ENCODE measurements at regions not wholly inside any gene's neighbourhood (a gene's known extent, or its start where the extent isn't known, plus 50 kb on each side); places are given as distances from the start of the nearest gene placed in this dataset.
A peak's percentile ranks its signal among the peaks of the same experiment; 100 is the strongest.
"Not testable (repeated sequence)": the region's sequence is repeated elsewhere in the genome, so short reads cannot be mapped to it uniquely, and the experiment has no call there.

GRCh38 chr1:98181036-98181764 lies 260.4 kb upstream of the DPYD start:
- DNase-seq = no peak

- DNase-seq = no peak
These were observed 258.4 kb upstream of the DPYD start for GRCh38 chr1:98179151-98179773.

GRCh38 chr1:98177751-98178150 lies 256.9 kb upstream of the DPYD start:
- no peak for DNase-seq

- DNase-seq = no peak
These were observed 256.1 kb upstream of the DPYD start for GRCh38 chr1:98176936-98177335.

GRCh38 chr1:98176414-98176813 lies 255.6 kb upstream of the DPYD start:
- DNase-seq = no peak

GRCh38 chr1:98172578-98172977 lies 251.7 kb upstream of the DPYD start:
- DNase-seq = no peak

- no peak for DNase-seq
These were observed 251.2 kb upstream of the DPYD start for GRCh38 chr1:98172022-98172421.

GRCh38 chr1:98164509-98164908 lies 243.7 kb upstream of the DPYD start:
- DNase-seq = no peak

- no peak for DNase-seq
These were observed 236.9 kb upstream of the DPYD start for GRCh38 chr1:98157524-98158313.

GRCh38 chr1:98147280-98147679 lies 226.4 kb upstream of the DPYD start:
- no peak for DNase-seq

- no peak for DNase-seq
These were observed 224.8 kb upstream of the DPYD start for GRCh38 chr1:98145655-98146054.

GRCh38 chr1:98143403-98143802 lies 222.6 kb upstream of the DPYD start:
- DNase-seq = no peak

GRCh38 chr1:98133131-98133530 lies 212.3 kb upstream of the DPYD start:
- no peak for DNase-seq

GRCh38 chr1:98130408-98130807 lies 209.6 kb upstream of the DPYD start:
- DNase-seq = no peak

- DNase-seq = no peak
These were observed 208.7 kb upstream of the DPYD start for GRCh38 chr1:98129491-98129890.

- DNase-seq = no peak
These were observed 205.9 kb upstream of the DPYD start for GRCh38 chr1:98126740-98127139.

- DNase-seq = peak; percentile 18
These were observed 200.8 kb upstream of the DPYD start for GRCh38 chr1:98121646-98122045.

- DNase-seq = peak; percentile 21
These were observed 199.0 kb upstream of the DPYD start for GRCh38 chr1:98119796-98120195.

- DNase-seq = no peak
These were observed 193.0 kb upstream of the DPYD start for GRCh38 chr1:98113811-98114210.

GRCh38 chr1:98112626-98113025 lies 191.8 kb upstream of the DPYD start:
- DNase-seq = no peak

- DNase-seq = no peak
These were observed 189.8 kb upstream of the DPYD start for GRCh38 chr1:98110674-98111073.

GRCh38 chr1:98108378-98108777 lies 187.5 kb upstream of the DPYD start:
- DNase-seq = not testable (repeated sequence)

- DNase-seq = no peak
These were observed 186.4 kb upstream of the DPYD start for GRCh38 chr1:98107256-98107655.

- no peak for DNase-seq
These were observed 183.5 kb upstream of the DPYD start for GRCh38 chr1:98104289-98104688.
